ENCODE measurements at regions not wholly inside any gene's neighbourhood (a gene's known extent, or its start where the extent isn't known, plus 50 kb on each side); places are given as distances from the start of the nearest gene placed in this dataset.

- TF ChIP-seq CTCF (IDR thresholded peaks at IDR 0.05): no peak
- no peak for TF ChIP-seq POLR2A (IDR thresholded peaks at IDR 0.05)
Observed at GRCh38 chr1:74861867-74862266, 128.9 kb downstream of the TYW3 start.
